GM23338 (cell line): ENCODE measurements at regions not wholly inside any gene's neighbourhood (a gene's known extent, or its start where the extent isn't known, plus 50 kb on each side); places are given as distances from the start of the nearest gene placed in this dataset.

Source experiments
- ATAC-seq: fragments of 200-7000 bp; cut with Tn5 transposase; 3 replicates; pipeline ENCODE4 v1.9.1; 2020
- DNase-seq: peaks from one replicate; pipeline ENCODE4 v3.0.0-alpha.2; 2015; ENCODE audit warnings: low spot score
- H2AFZ ChIP-seq: fragments of 200-600 bp; sonication (generic); 2 replicates; pipeline ENCODE4 v1.8.0; 2016; ENCODE audit warnings: antibody characterized with exemption, mild to moderate bottlenecking, moderate library complexity
- H3F3A ChIP-seq: fragments of 200-600 bp; sonication (generic); replicated peaks from 2 replicates; pipeline ENCODE4 v1.8.0; 2017; ENCODE audit warnings: antibody characterized with exemption, mixed run types, low read depth
- H3K27ac ChIP-seq: fragments of 200-600 bp; sonication (generic); 2 replicates; pipeline ENCODE4 v1.6.1; 2016; ENCODE audit warnings: low read depth
- H3K27me3 ChIP-seq: fragments of 200-600 bp; sonication (generic); 2 replicates; pipeline ENCODE4 v1.8.0; 2016; ENCODE audit warnings: mild to moderate bottlenecking, mixed run types, moderate library complexity; ENCODE audit not compliant: insufficient read depth
- H3K36me3 ChIP-seq: fragments of 200-600 bp; sonication (generic); 2 replicates; pipeline ENCODE4 v1.8.0; 2016; ENCODE audit warnings: mild to moderate bottlenecking; ENCODE audit not compliant: insufficient read depth
- H3K4me1 ChIP-seq: fragments of 200-600 bp; sonication (generic); 2 replicates; pipeline ENCODE4 v1.8.0; 2016; ENCODE audit warnings: mild to moderate bottlenecking, moderate library complexity; ENCODE audit not compliant: insufficient read depth
- H3K4me2 ChIP-seq: fragments of 200-600 bp; sonication (generic); 2 replicates; pipeline ENCODE4 v1.7.1; 2017; ENCODE audit warnings: mixed run types
- H3K4me3 ChIP-seq: fragments of 200-600 bp; sonication (generic); 2 replicates; pipeline ENCODE4 v1.6.1; 2016; ENCODE audit warnings: mixed run types
- H3K79me2 ChIP-seq: fragments of 200-600 bp; sonication (generic); replicated peaks from 2 replicates; pipeline ENCODE4 v1.8.0; 2017; ENCODE audit warnings: mild to moderate bottlenecking; ENCODE audit not compliant: insufficient read depth
- H3K9me2 ChIP-seq: fragments of 200-600 bp; sonication (generic); 2 replicates; pipeline ENCODE4 v1.8.0; 2017; ENCODE audit not compliant: insufficient read depth
- H4K20me1 ChIP-seq: fragments of 200-600 bp; sonication (generic); replicated peaks from 2 replicates; pipeline ENCODE4 v1.8.0; 2017; ENCODE audit warnings: mild to moderate bottlenecking; ENCODE audit not compliant: insufficient read depth
- H3K27ac Mint-ChIP-seq: 2 replicates; pipeline ENCODE4 v1.8.0; 2020; ENCODE audit warnings: inconsistent platforms, mild to moderate bottlenecking, moderate library complexity, mixed read lengths
- H3K27me3 Mint-ChIP-seq: 3 replicates; pipeline ENCODE4 v1.8.0; 2022; ENCODE audit warnings: low read depth, mild to moderate bottlenecking, moderate library complexity, mixed read lengths, inconsistent platforms; ENCODE audit not compliant: insufficient read depth, poor library complexity
- H3K36me3 Mint-ChIP-seq: 3 replicates; pipeline ENCODE4 v1.8.0; 2021; ENCODE audit warnings: low read depth, mild to moderate bottlenecking, inconsistent platforms, moderate library complexity, mixed read lengths
- H3K4me1 Mint-ChIP-seq: 3 replicates; pipeline ENCODE4 v1.8.0; 2020; ENCODE audit warnings: mild to moderate bottlenecking, inconsistent platforms, mixed read lengths
- H3K4me3 Mint-ChIP-seq: 3 replicates; pipeline ENCODE4 v1.8.0; 2021; ENCODE audit warnings: moderate library complexity, mild to moderate bottlenecking, inconsistent platforms, mixed read lengths
- H3K9me3 Mint-ChIP-seq: 3 replicates; pipeline ENCODE4 v1.8.0; 2020; ENCODE audit warnings: moderate library complexity, mild to moderate bottlenecking, inconsistent platforms, mixed read lengths
- CREB1 ChIP-seq: fragments of 250-450 bp; sonication (Bioruptor Pico); IDR thresholded peaks from 2 replicates; pipeline ENCODE4 v1.5.0; 2020; ENCODE audit warnings: low read depth, mild to moderate bottlenecking, moderate library complexity
- EZH2 ChIP-seq: fragments of 200-600 bp; sonication (generic); IDR thresholded peaks from one replicate; pipeline ENCODE4 v1.8.0; 2017; ENCODE audit warnings: antibody characterized with exemption, mild to moderate bottlenecking, low read depth; ENCODE audit not compliant: unreplicated experiment
- EZH2phosphoT487 ChIP-seq: fragments of 200-600 bp; sonication (generic); IDR thresholded peaks from one replicate; pipeline ENCODE4 v1.8.1; 2018; ENCODE audit warnings: antibody characterized with exemption; ENCODE audit not compliant: unreplicated experiment
- NANOG ChIP-seq: IDR thresholded peaks from 2 replicates; pipeline ENCODE4 v1.6.1; 2016; ENCODE audit warnings: antibody characterized with exemption, borderline replicate concordance
- REST ChIP-seq: IDR thresholded peaks from one replicate; pipeline ENCODE4 v1.6.1; 2018; ENCODE audit warnings: antibody characterized with exemption; ENCODE audit not compliant: unreplicated experiment
- ZNF114 ChIP-seq: fragments of 250-450 bp; sonication (Bioruptor Pico); IDR thresholded peaks from 2 replicates; pipeline ENCODE4 v1.5.0; 2020; ENCODE audit warnings: mild to moderate bottlenecking, moderate library complexity
- ZNF462 ChIP-seq: fragments of 250-450 bp; sonication (Bioruptor Pico); IDR thresholded peaks from 2 replicates; pipeline ENCODE4 v1.5.0; 2020; ENCODE audit warnings: mild to moderate bottlenecking, moderate library complexity
- TF ChIP-seq, protein P1 (sequence below), 2 experiments: fragments of 200-600 bp in 1 of 2; sonication (generic) in 1 of 2; conservative IDR thresholded peaks; 2 replicates each; pipeline versions ENCODE4 v1.5.1 to v1.6.1; 2016 to 2017; ENCODE audit warnings: antibody characterized with exemption in 2 of 2, low read depth in 2 of 2, mild to moderate bottlenecking in 2 of 2, moderate library complexity in 1 of 2

GRCh38 chr20:16209357-16209756 lies 363.9 kb downstream of the KIF16B start:
- no peaks in the 10 kb centered on the region for H3K36me3 Mint-ChIP-seq
- no peaks in the 10 kb centered on the region for H3K9me3 Mint-ChIP-seq
- H3K4me3 Mint-ChIP-seq: no peak overlapping the region
- H3K79me2 ChIP-seq: no peaks in the 10 kb centered on the region
- H3K27me3 Mint-ChIP-seq: peaks cover 2% of the 10 kb centered on the region
- TF ChIP-seq CREB1 (CRISPR knock-in tag) (no peak), NANOG (no peak), REST (no peak), EZH2phosphoT487 (no peak), EZH2 (no peak), ZNF114 (CRISPR knock-in tag) (no peak), ZNF462 (CRISPR knock-in tag) (no peak)
- TF ChIP-seq, protein P1, sequence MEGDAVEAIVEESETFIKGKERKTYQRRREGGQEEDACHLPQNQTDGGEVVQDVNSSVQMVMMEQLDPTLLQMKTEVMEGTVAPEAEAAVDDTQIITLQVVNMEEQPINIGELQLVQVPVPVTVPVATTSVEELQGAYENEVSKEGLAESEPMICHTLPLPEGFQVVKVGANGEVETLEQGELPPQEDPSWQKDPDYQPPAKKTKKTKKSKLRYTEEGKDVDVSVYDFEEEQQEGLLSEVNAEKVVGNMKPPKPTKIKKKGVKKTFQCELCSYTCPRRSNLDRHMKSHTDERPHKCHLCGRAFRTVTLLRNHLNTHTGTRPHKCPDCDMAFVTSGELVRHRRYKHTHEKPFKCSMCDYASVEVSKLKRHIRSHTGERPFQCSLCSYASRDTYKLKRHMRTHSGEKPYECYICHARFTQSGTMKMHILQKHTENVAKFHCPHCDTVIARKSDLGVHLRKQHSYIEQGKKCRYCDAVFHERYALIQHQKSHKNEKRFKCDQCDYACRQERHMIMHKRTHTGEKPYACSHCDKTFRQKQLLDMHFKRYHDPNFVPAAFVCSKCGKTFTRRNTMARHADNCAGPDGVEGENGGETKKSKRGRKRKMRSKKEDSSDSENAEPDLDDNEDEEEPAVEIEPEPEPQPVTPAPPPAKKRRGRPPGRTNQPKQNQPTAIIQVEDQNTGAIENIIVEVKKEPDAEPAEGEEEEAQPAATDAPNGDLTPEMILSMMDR (conservative IDR thresholded peaks at IDR 0.05; ENCODE audit: low read depth in 2 of 2): no peak
- no peaks in the 10 kb centered on the region for H3F3A ChIP-seq
- DNase-seq (no peak), ATAC-seq (no peak)
- H3K4me1 ChIP-seq: 0 out of 2 replicates have a peak, but pooled peaks cover 1% of the 10 kb centered on the region
- no peak overlapping the region for H3K4me2 ChIP-seq
- H3K4me1 Mint-ChIP-seq: peaks cover 1% of the 10 kb centered on the region; the same call in 2 of the 3 replicates
- no peak overlapping the region for H3K27ac Mint-ChIP-seq
- H3K9me2 ChIP-seq: no peaks in the 10 kb centered on the region
- H3K36me3 ChIP-seq: no peaks in the 10 kb centered on the region
- no peak overlapping the region for H3K27ac ChIP-seq
- no peak overlapping the region for H2AFZ ChIP-seq
- no peak overlapping the region for H3K4me3 ChIP-seq
- H3K27me3 ChIP-seq: no peaks in the 10 kb centered on the region
- no peaks in the 10 kb centered on the region for H4K20me1 ChIP-seq
